ENCODE measurements at regions not wholly inside any gene's neighbourhood (a gene's known extent, or its start where the extent isn't known, plus 50 kb on each side); places are given as distances from the start of the nearest gene placed in this dataset.

DNA sequence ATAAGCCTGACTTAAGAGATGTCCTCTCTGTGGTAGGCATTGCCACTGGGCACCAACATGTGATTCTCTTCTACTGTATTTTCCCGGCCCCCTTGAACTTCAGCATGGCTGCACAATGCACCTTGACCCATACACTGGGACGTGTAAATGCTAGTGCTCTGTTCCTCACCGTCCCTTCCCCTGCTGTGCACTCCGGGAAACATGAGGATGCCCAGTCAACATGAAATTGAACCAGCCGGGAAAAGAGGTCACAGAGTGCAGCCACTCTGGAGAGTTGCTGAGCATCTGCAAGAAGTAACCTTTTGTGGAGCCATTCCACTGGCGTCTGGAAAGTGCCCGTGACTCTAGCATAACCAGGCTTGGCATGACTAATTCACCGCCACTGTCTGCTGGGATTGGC, 646.7 kb downstream of the NPHP4 start:
- H3K4me2 ChIP-seq (ENCODE audit: insufficient read depth, low read length, poor library complexity, severe bottlenecking) = no peak overlapping the region
- H3K27me3 ChIP-seq (ENCODE audit: control insufficient read depth in 3 of 3, insufficient read depth in 3 of 3, low read depth in 1 of 3, low read length in 3 of 3) = no peaks in the 10 kb centered on the region
- no peak overlapping the region for H2BK120ac ChIP-seq (ENCODE audit: low read depth, low read length)
- no peaks in the 10 kb centered on the region for H3K79me1 ChIP-seq (ENCODE audit: low read depth, low read length)
- no peaks in the 10 kb centered on the region for H3K9me3 ChIP-seq (replicated peaks in 1 of 2; ENCODE audit: control insufficient read depth in 2 of 2, insufficient read depth in 1 of 2, low read depth in 1 of 2, low read length in 2 of 2)
- no peak overlapping the region for H3K4me3 ChIP-seq (ENCODE audit: low read length in 2 of 2)
- no peak overlapping the region for H3K18ac ChIP-seq (ENCODE audit: low read length)
- no peak overlapping the region for H2AFZ ChIP-seq (ENCODE audit: low read length)
- no peak overlapping the region for H3K9ac ChIP-seq (ENCODE audit: low read depth, low read length, poor library complexity)
- H3K4ac ChIP-seq (ENCODE audit: low read length) = no peak overlapping the region
- no peak overlapping the region for H4K8ac ChIP-seq (ENCODE audit: low read depth, low read length)
- no CpG with 5 or more reads among the region's 8 CpGs for WGBS, 2 donors (ENCODE audit: extremely low coverage in 2 of 2, insufficient read length in 2 of 2, insufficient replicate concordance in 1 of 2)
- H2BK15ac ChIP-seq (ENCODE audit: low read length) = no peak overlapping the region
- H3K4me1 ChIP-seq (ENCODE audit: control insufficient read depth in 2 of 2, insufficient read depth in 1 of 2, low read depth in 1 of 2, low read length in 2 of 2) = peaks cover 0 to 4% of the 10 kb centered on the region in 2 donors
- no peak overlapping the region for H2BK12ac ChIP-seq (ENCODE audit: low read length)
- no peak overlapping the region for H3K23ac ChIP-seq (ENCODE audit: low read depth, low read length, poor library complexity)
- no peaks in the 10 kb centered on the region for H3K36me3 ChIP-seq (replicated peaks in 1 of 2; ENCODE audit: control insufficient read depth in 2 of 2, insufficient read depth in 2 of 2, low read length in 2 of 2)
- no peak overlapping the region for H2BK5ac ChIP-seq (ENCODE audit: low read length)
- H4K91ac ChIP-seq (ENCODE audit: low read depth, low read length, poor library complexity) = no peak overlapping the region
- H3K14ac ChIP-seq (ENCODE audit: low read length) = no peak overlapping the region
- no peak overlapping the region for H2AK5ac ChIP-seq (ENCODE audit: low read depth, low read length)
- H3K27ac ChIP-seq (replicated peaks; ENCODE audit: low read length) = no peak overlapping the region
- DNase-seq (ENCODE audit: low spot score) = no peak

DNA sequence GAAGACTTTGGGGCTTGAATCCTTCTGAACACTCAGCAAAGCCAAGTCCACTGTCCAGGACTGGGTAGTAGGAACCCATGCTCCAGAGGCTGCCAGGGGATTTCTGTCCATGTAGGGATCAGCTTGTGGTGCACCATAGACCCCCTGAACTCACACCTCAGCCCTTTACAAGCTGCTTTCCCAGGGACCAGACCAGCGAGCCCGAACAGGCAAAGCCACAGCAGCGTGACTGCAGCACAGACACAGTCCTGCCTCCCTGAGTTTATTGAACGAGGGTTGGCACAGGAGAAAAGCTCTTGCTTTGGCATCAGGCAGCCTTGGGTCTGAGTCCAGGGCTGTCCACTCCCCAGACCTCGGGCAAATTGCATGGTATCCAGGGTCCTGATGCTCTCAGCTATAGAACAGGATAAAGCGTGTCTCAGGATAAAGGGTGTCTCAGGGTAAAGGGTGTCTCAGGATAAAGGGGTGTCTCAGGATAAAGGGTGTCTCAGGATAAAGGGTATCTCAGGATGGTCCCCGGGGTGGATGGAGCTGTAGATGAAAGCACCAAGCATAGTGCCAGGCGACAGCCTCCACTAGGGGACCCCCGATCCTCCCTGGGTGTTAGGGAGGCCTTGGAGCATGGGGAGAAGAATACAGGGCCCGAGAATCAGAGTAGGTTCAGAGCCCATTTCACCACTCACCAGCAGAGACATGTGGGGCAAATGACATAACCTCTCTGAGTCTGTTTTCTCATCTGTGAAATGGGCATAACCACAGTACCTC, 648.8 kb downstream of the NPHP4 start:
- Histone ChIP-seq H2BK5ac (ENCODE audit: low read length) (no peak overlapping the region), H3K18ac (ENCODE audit: low read length) (peak overlapping the region; percentile 46), H3K4ac (ENCODE audit: low read length) (no peak overlapping the region), H3K9me3 (replicated peaks in 1 of 2; ENCODE audit: control insufficient read depth in 2 of 2, insufficient read depth in 1 of 2, low read depth in 1 of 2, low read length in 2 of 2) (no peaks in the 10 kb centered on the region), H3K23ac (ENCODE audit: low read depth, low read length, poor library complexity) (no peak overlapping the region), H2BK15ac (ENCODE audit: low read length) (no peak overlapping the region), H3K36me3 (replicated peaks in 1 of 2; ENCODE audit: control insufficient read depth in 2 of 2, insufficient read depth in 2 of 2, low read length in 2 of 2) (no peaks in the 10 kb centered on the region), H2AK5ac (ENCODE audit: low read depth, low read length) (peak overlapping the region; percentile 22), H3K4me3 (ENCODE audit: low read length in 2 of 2) (no peak overlapping the region), H4K91ac (ENCODE audit: low read depth, low read length, poor library complexity) (no peak overlapping the region), H3K9ac (ENCODE audit: low read depth, low read length, poor library complexity) (no peak overlapping the region), H3K27ac (replicated peaks; ENCODE audit: low read length) (no peak overlapping the region), H2BK120ac (ENCODE audit: low read depth, low read length) (peak overlapping the region; percentile 25), H3K4me1 (ENCODE audit: control insufficient read depth in 2 of 2, insufficient read depth in 1 of 2, low read depth in 1 of 2, low read length in 2 of 2) (no peaks in the 10 kb centered on the region), H3K79me1 (ENCODE audit: low read depth, low read length) (no peaks in the 10 kb centered on the region), H2BK12ac (ENCODE audit: low read length) (no peak overlapping the region), H4K8ac (ENCODE audit: low read depth, low read length) (no peak overlapping the region), H3K14ac (ENCODE audit: low read length) (peak overlapping the region; percentile 73), H3K27me3 (ENCODE audit: control insufficient read depth in 3 of 3, insufficient read depth in 3 of 3, low read depth in 1 of 3, low read length in 3 of 3) (no peaks in the 10 kb centered on the region), H3K4me2 (ENCODE audit: insufficient read depth, low read length, poor library complexity, severe bottlenecking) (no peak overlapping the region), H2AFZ (ENCODE audit: low read length) (no peak overlapping the region)
- no CpG with 5 or more reads among the region's 10 CpGs for WGBS, 2 donors (ENCODE audit: extremely low coverage in 2 of 2, insufficient read length in 2 of 2, insufficient replicate concordance in 1 of 2)
- DNase-seq (ENCODE audit: low spot score) = no peak

DNA sequence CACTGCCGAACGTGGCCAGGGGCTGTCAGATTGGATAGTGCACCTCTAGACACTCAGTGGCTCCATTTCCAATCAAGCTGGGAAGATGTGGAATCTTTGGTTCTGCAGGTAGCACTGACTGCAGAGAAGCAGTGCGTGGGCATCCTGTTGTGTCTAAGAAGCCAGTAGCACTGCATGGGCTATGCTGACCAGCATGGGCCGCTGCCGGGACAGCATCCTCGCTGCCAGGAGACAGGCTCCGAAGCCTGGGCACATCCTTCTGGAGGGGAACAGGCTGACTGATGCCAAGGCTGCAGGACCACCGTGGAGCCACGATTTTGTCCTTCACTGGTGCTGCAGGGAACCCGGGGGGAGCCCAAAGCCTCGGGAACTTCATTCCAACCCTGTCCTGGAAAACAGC, 649.4 kb downstream of the NPHP4 start:
- no peak for DNase-seq (ENCODE audit: low spot score)
- Histone ChIP-seq H2AK5ac (ENCODE audit: low read depth, low read length) (peak overlapping the region; percentile 22), H3K4ac (ENCODE audit: low read length) (no peak overlapping the region), H4K91ac (ENCODE audit: low read depth, low read length, poor library complexity) (no peak overlapping the region), H2BK12ac (ENCODE audit: low read length) (peak overlapping the region; percentile 34), H3K23ac (ENCODE audit: low read depth, low read length, poor library complexity) (peak overlapping the region; percentile 34), H3K79me1 (ENCODE audit: low read depth, low read length) (no peaks in the 10 kb centered on the region), H2BK120ac (ENCODE audit: low read depth, low read length) (peak overlapping the region; percentile 25), H3K9me3 (replicated peaks in 1 of 2; ENCODE audit: control insufficient read depth in 2 of 2, insufficient read depth in 1 of 2, low read depth in 1 of 2, low read length in 2 of 2) (no peaks in the 10 kb centered on the region), H2BK5ac (ENCODE audit: low read length) (no peak overlapping the region), H2AFZ (ENCODE audit: low read length) (no peak overlapping the region), H3K4me3 (ENCODE audit: low read length in 2 of 2) (peak overlapping the region in 1 of 2 donors; percentile 41), H3K4me1 (ENCODE audit: control insufficient read depth in 2 of 2, insufficient read depth in 1 of 2, low read depth in 1 of 2, low read length in 2 of 2) (no peaks in the 10 kb centered on the region), H3K18ac (ENCODE audit: low read length) (peak overlapping the region; percentile 67), H2BK15ac (ENCODE audit: low read length) (peak overlapping the region; percentile 20), H3K4me2 (ENCODE audit: insufficient read depth, low read length, poor library complexity, severe bottlenecking) (no peak overlapping the region), H4K8ac (ENCODE audit: low read depth, low read length) (no peak overlapping the region), H3K9ac (ENCODE audit: low read depth, low read length, poor library complexity) (peak overlapping the region; percentile 25), H3K27me3 (ENCODE audit: control insufficient read depth in 3 of 3, insufficient read depth in 3 of 3, low read depth in 1 of 3, low read length in 3 of 3) (no peaks in the 10 kb centered on the region), H3K14ac (ENCODE audit: low read length) (peak overlapping the region; percentile 83), H3K27ac (replicated peaks; ENCODE audit: low read length) (no peak overlapping the region), H3K36me3 (replicated peaks in 1 of 2; ENCODE audit: control insufficient read depth in 2 of 2, insufficient read depth in 2 of 2, low read length in 2 of 2) (no peaks in the 10 kb centered on the region)
- no CpG with 5 or more reads among the region's 11 CpGs for WGBS, 2 donors (ENCODE audit: extremely low coverage in 2 of 2, insufficient read length in 2 of 2, insufficient replicate concordance in 1 of 2)

DNA sequence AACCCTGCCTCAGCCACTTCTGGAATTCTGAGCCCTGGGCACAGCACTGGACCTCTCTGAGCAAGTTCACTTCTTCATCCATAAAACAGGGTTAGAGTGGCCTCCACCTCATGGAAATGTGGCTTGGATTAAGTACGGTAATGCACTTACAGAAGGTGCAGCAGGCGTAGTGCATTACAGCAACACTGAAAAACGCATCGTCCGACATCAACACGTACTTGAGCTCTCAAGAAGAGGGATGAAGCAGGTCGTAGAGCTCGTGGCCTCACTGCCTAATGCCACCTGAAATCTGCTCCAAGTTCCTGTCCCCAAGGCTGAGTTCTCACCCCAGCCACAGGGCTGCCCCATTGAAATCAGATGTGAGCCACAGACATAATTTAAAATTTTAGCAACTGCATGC, 650.1 kb downstream of the NPHP4 start:
- no peaks in the 10 kb centered on the region for H3K36me3 ChIP-seq (replicated peaks in 1 of 2; ENCODE audit: control insufficient read depth in 2 of 2, insufficient read depth in 2 of 2, low read length in 2 of 2)
- no peaks in the 10 kb centered on the region for H3K79me1 ChIP-seq (ENCODE audit: low read depth, low read length)
- no peak overlapping the region for H3K4me2 ChIP-seq (ENCODE audit: insufficient read depth, low read length, poor library complexity, severe bottlenecking)
- no peak for DNase-seq (ENCODE audit: low spot score)
- no peak overlapping the region for H3K4me3 ChIP-seq (ENCODE audit: low read length in 2 of 2)
- no peaks in the 10 kb centered on the region for H3K4me1 ChIP-seq (ENCODE audit: control insufficient read depth in 2 of 2, insufficient read depth in 1 of 2, low read depth in 1 of 2, low read length in 2 of 2)
- no peaks in the 10 kb centered on the region for H3K27me3 ChIP-seq (ENCODE audit: control insufficient read depth in 3 of 3, insufficient read depth in 3 of 3, low read depth in 1 of 3, low read length in 3 of 3)
- no peak overlapping the region for H2BK120ac ChIP-seq (ENCODE audit: low read depth, low read length)
- H3K9me3 ChIP-seq (replicated peaks in 1 of 2; ENCODE audit: control insufficient read depth in 2 of 2, insufficient read depth in 1 of 2, low read depth in 1 of 2, low read length in 2 of 2) = no peaks in the 10 kb centered on the region
- H4K8ac ChIP-seq (ENCODE audit: low read depth, low read length) = no peak overlapping the region
- no peak overlapping the region for H2BK5ac ChIP-seq (ENCODE audit: low read length)
- peak overlapping the region; percentile 22 for H2AK5ac ChIP-seq (ENCODE audit: low read depth, low read length)
- no peak overlapping the region for H2BK15ac ChIP-seq (ENCODE audit: low read length)
- H2BK12ac ChIP-seq (ENCODE audit: low read length) = no peak overlapping the region
- no peak overlapping the region for H4K91ac ChIP-seq (ENCODE audit: low read depth, low read length, poor library complexity)
- H3K18ac ChIP-seq (ENCODE audit: low read length) = no peak overlapping the region
- H3K27ac ChIP-seq (replicated peaks; ENCODE audit: low read length) = no peak overlapping the region
- no peak overlapping the region for H2AFZ ChIP-seq (ENCODE audit: low read length)
- no peak overlapping the region for H3K9ac ChIP-seq (ENCODE audit: low read depth, low read length, poor library complexity)
- H3K14ac ChIP-seq (ENCODE audit: low read length) = no peak overlapping the region
- H3K4ac ChIP-seq (ENCODE audit: low read length) = no peak overlapping the region
- no CpG with 5 or more reads among the region's 8 CpGs for WGBS, 2 donors (ENCODE audit: extremely low coverage in 2 of 2, insufficient read length in 2 of 2, insufficient replicate concordance in 1 of 2)
- H3K23ac ChIP-seq (ENCODE audit: low read depth, low read length, poor library complexity) = no peak overlapping the region
